Panc1 (cell line): ENCODE measurements at regions not wholly inside any gene's neighbourhood (a gene's known extent, or its start where the extent isn't known, plus 50 kb on each side); places are given as distances from the start of the nearest gene placed in this dataset.

Experiments used
- ATAC-seq: fragments of 200-7000 bp; cut with Tn5 transposase; 2 replicates; pipeline ENCODE4 v1.9.1; 2020; ENCODE audit warnings: mild to moderate bottlenecking, moderate library complexity
- BruUV-seq: library from RNA; stranded (reverse); fragments of 400-500 nt; replicated peaks from 2 replicates; lab custom pipeline; 2021; lab: Mats Ljungman, UMichigan
- CTCF ChIA-PET: fragments of 300-600 bp; sonication (Branson Sonifier 250); formaldehyde crosslinking; loops from one replicate; lab custom pipeline; 2022; ENCODE audit warnings: antibody characterized with exemption; lab: Charles Lee
- POLR2A ChIA-PET: fragments of 300-600 bp; sonication (Branson Sonifier 250); formaldehyde crosslinking; loops from one replicate; lab custom pipeline; 2022; ENCODE audit warnings: antibody characterized with exemption; lab: Charles Lee
- DNase-seq: peaks from one replicate; pipeline ENCODE4 v3.0.0-alpha.2; 2010; ENCODE audit warnings: low read depth, low spot score
- H3K27ac ChIP-seq: 2 replicates; pipeline ENCODE4 v1.5.1; 2011; ENCODE audit warnings: mild to moderate bottlenecking, low read length, inconsistent platforms
- H3K27me3 ChIP-seq: fragments of 200-500 bp; sonication (Bioruptor generic); 2 replicates; pipeline ENCODE4 v1.6.0; 2014; ENCODE audit warnings: low read length, inconsistent platforms; ENCODE audit not compliant: control insufficient read depth, insufficient read depth
- H3K36me3 ChIP-seq: fragments of 200-500 bp; sonication (Bioruptor generic); 2 replicates; pipeline ENCODE4 v1.5.1; 2014; ENCODE audit warnings: inconsistent platforms, mild to moderate bottlenecking, low read length, moderate library complexity; ENCODE audit not compliant: control insufficient read depth, insufficient read depth
- H3K4me1 ChIP-seq: 2 replicates; pipeline ENCODE4 v1.5.1; 2011; ENCODE audit warnings: inconsistent platforms, mild to moderate bottlenecking, low read length, moderate library complexity; ENCODE audit not compliant: control insufficient read depth, insufficient read depth
- H3K4me3 ChIP-seq, 2 experiments: 2 replicates each; pipeline ENCODE4 v1.5.1; 2011 to 2012; ENCODE audit warnings: low read depth in 2 of 2, low read length in 2 of 2, mild to moderate bottlenecking in 2 of 2, inconsistent platforms in 1 of 2, moderate library complexity in 1 of 2
- H3K9me3 ChIP-seq: fragments of 200-500 bp; sonication (Bioruptor generic); 2 replicates; pipeline ENCODE4 v1.5.1; 2014; ENCODE audit warnings: low read depth, mild to moderate bottlenecking, inconsistent platforms, low read length, moderate library complexity; ENCODE audit not compliant: control insufficient read depth, insufficient read depth
- CTCF ChIP-seq: fragments of 450-650 bp; IDR thresholded peaks from 2 replicates; pipeline ENCODE4 v1.5.1; 2017; ENCODE audit warnings: mild to moderate bottlenecking
- POLR2AphosphoS5 ChIP-seq: IDR thresholded peaks from 2 replicates; pipeline ENCODE4 v1.6.1; 2012; ENCODE audit warnings: mild to moderate bottlenecking, low read depth, low read length, moderate library complexity
- REST ChIP-seq, 2 experiments: IDR thresholded peaks; 2 replicates each; pipeline ENCODE4 v1.6.1; 2011 to 2012; ENCODE audit warnings: low read depth in 2 of 2, control low read depth in 1 of 2, low read length in 1 of 2, mild to moderate bottlenecking in 1 of 2, moderate library complexity in 1 of 2; ENCODE audit not compliant: insufficient read depth in 1 of 2
- SIN3A ChIP-seq: IDR thresholded peaks from 2 replicates; pipeline ENCODE4 v1.6.1; 2012; ENCODE audit warnings: low read depth, mild to moderate bottlenecking, low read length, moderate library complexity, borderline replicate concordance; ENCODE audit not compliant: insufficient read depth
- TCF7L2 ChIP-seq: IDR thresholded peaks from 2 replicates; pipeline ENCODE4 v1.6.1; 2011; ENCODE audit warnings: mild to moderate bottlenecking, low read depth, low read length, inconsistent platforms
- in situ Hi-C: cut with HindIII; loops from 2 replicates; pipeline ENCODE4 v1.10.0; 2016; ENCODE audit warnings: low sequenced_read_pairs, low pct_unique_long_range_greater_than_20kb
- intact Hi-C: fragments of 100-400 bp; cut with micrococcal nuclease; formaldehyde crosslinking; loops from one replicate; pipeline ENCODE4 v1.10.0; 2022; ENCODE audit not compliant: unreplicated experiment

GRCh38 chr20:47406849-47407682 lies 50.6 kb upstream of the ZMYND8 start:
- intact Hi-C loops, result no loop called here
- Histone ChIP-seq H3K27me3 (no peaks in the 10 kb centered on the region), H3K4me3 (no peak overlapping the region), H3K9me3 (no peaks in the 10 kb centered on the region), H3K4me1 (no peaks in the 10 kb centered on the region), H3K36me3 (no peaks in the 10 kb centered on the region), H3K27ac (no peak overlapping the region)
- DNase-seq, result no peak
- CTCF ChIA-PET, result interaction anchor here (0.5 kb wide), 1 partner anchor 19 kb away, joined by 3 read pairs; no protein-coding TSS in a partner anchor
- POLR2A ChIA-PET, result no interaction called here
- no peak for TF ChIP-seq POLR2AphosphoS5
- no peak for TF ChIP-seq TCF7L2
- TF ChIP-seq REST (IDR thresholded peaks at IDR 0.05; ENCODE audit: insufficient read depth in 1 of 2, low read depth in 2 of 2, low read length in 1 of 2), result no peak
- TF ChIP-seq CTCF, result no peak
- TF ChIP-seq SIN3A, result no peak
- no peak for ATAC-seq
- BruUV-seq, result no TSS peak
- in situ Hi-C loops, result no loop called here

- H3K4me3 ChIP-seq, result no peak overlapping the region
- H3K27me3 ChIP-seq, result no peaks in the 10 kb centered on the region
- intact Hi-C loops, result no loop called here
- in situ Hi-C loops, result no loop called here
- BruUV-seq, result no TSS peak
- no peaks in the 10 kb centered on the region for H3K9me3 ChIP-seq
- ChIA-PET POLR2A (interaction anchor here (0.6 kb wide), 1 partner anchor 78 kb away, joined by 3 read pairs; no protein-coding TSS in a partner anchor), CTCF (no interaction called here)
- no peak for DNase-seq
- no peaks in the 10 kb centered on the region for H3K4me1 ChIP-seq
- no peaks in the 10 kb centered on the region for H3K36me3 ChIP-seq
- H3K27ac ChIP-seq, result no peak overlapping the region
- TF ChIP-seq TCF7L2 (no peak), REST (IDR thresholded peaks at IDR 0.05; ENCODE audit: insufficient read depth in 1 of 2, low read depth in 2 of 2, low read length in 1 of 2) (no peak), POLR2AphosphoS5 (no peak), SIN3A (no peak), CTCF (no peak)
- no peak for ATAC-seq
These were observed 54.7 kb upstream of the ZMYND8 start for GRCh38 chr20:47411161-47411560.
